H9 (cell line): ENCODE measurements at regions not wholly inside any gene's neighbourhood (a gene's known extent, or its start where the extent isn't known, plus 50 kb on each side); places are given as distances from the start of the nearest gene placed in this dataset.
A peak's percentile ranks its signal among the peaks of the same experiment; 100 is the strongest.

Source experiments
- DNase-seq: peaks from one replicate; pipeline ENCODE4 v3.0.0-alpha.2; 2017
- H2AFZ ChIP-seq: one replicate; pipeline ENCODE4 v1.6.1; 2013; ENCODE audit warnings: mild to moderate bottlenecking, low read length, control low read depth, moderate library complexity
- H2AK5ac ChIP-seq: 2 replicates; pipeline ENCODE4 v1.6.1; 2013; ENCODE audit warnings: low read length, control low read depth, mixed read lengths; ENCODE audit not compliant: insufficient read length
- H2BK120ac ChIP-seq: one replicate; pipeline ENCODE4 v1.6.1; 2013; ENCODE audit warnings: low read depth, mild to moderate bottlenecking, low read length, control low read depth, inconsistent platforms; ENCODE audit not compliant: poor library complexity, severe bottlenecking
- H2BK12ac ChIP-seq: 2 replicates; pipeline ENCODE4 v1.6.1; 2013; ENCODE audit warnings: low read length, control low read depth, mixed read lengths, low read depth; ENCODE audit not compliant: insufficient read length
- H2BK15ac ChIP-seq: 2 replicates; pipeline ENCODE4 v1.6.1; 2013; ENCODE audit warnings: low read depth, low read length, control low read depth
- H2BK20ac ChIP-seq: one replicate; pipeline ENCODE4 v1.6.1; 2013; ENCODE audit warnings: low read depth, mild to moderate bottlenecking, low read length, control low read depth, inconsistent platforms; ENCODE audit not compliant: poor library complexity, severe bottlenecking
- H2BK5ac ChIP-seq: 2 replicates; pipeline ENCODE4 v1.6.1; 2013; ENCODE audit warnings: low read length, control low read depth, mixed read lengths; ENCODE audit not compliant: insufficient read length
- H3K14ac ChIP-seq: 2 replicates; pipeline ENCODE4 v1.6.1; 2013; ENCODE audit warnings: low read length, control low read depth; ENCODE audit not compliant: insufficient read depth
- H3K18ac ChIP-seq: 2 replicates; pipeline ENCODE4 v1.6.1; 2013; ENCODE audit warnings: low read depth, mild to moderate bottlenecking, mixed read lengths, low read length, control low read depth; ENCODE audit not compliant: insufficient read length
- H3K23ac ChIP-seq: 2 replicates; pipeline ENCODE4 v1.6.1; 2013; ENCODE audit warnings: low read length, control low read depth, mixed read lengths, low read depth; ENCODE audit not compliant: insufficient read length
- H3K23me2 ChIP-seq: 2 replicates; pipeline ENCODE4 v1.6.1; 2013; ENCODE audit warnings: low read depth, mild to moderate bottlenecking, mixed read lengths, low read length, control low read depth; ENCODE audit not compliant: insufficient read length, poor library complexity, severe bottlenecking
- H3K27ac ChIP-seq: 2 replicates; pipeline ENCODE4 v1.5.1; 2013; ENCODE audit warnings: low read length, control low read depth, mixed read lengths, low read depth; ENCODE audit not compliant: insufficient read length
- H3K27me3 ChIP-seq: 2 replicates; pipeline ENCODE4 v1.6.1; 2013; ENCODE audit warnings: low read length, control low read depth, inconsistent platforms; ENCODE audit not compliant: insufficient read depth
- H3K4ac ChIP-seq: 2 replicates; pipeline ENCODE4 v1.6.1; 2013; ENCODE audit warnings: low read depth, mild to moderate bottlenecking, control low read depth, inconsistent platforms, low read length, moderate library complexity
- H3K4me1 ChIP-seq: 2 replicates; pipeline ENCODE4 v1.6.1; 2013; ENCODE audit warnings: low read length, control low read depth, inconsistent platforms; ENCODE audit not compliant: insufficient read depth
- H3K4me2 ChIP-seq: 2 replicates; pipeline ENCODE4 v1.6.1; 2013; ENCODE audit warnings: low read length, control low read depth, mixed read lengths; ENCODE audit not compliant: insufficient read length, insufficient read depth
- H3K56ac ChIP-seq: 2 replicates; pipeline ENCODE4 v1.6.1; 2013; ENCODE audit warnings: low read depth, mild to moderate bottlenecking, mixed read lengths, low read length, control low read depth; ENCODE audit not compliant: insufficient read length
- H3K79me1 ChIP-seq: 2 replicates; pipeline ENCODE4 v1.6.1; 2013; ENCODE audit warnings: low read depth, mild to moderate bottlenecking, moderate library complexity, low read length, control low read depth, inconsistent platforms; ENCODE audit not compliant: insufficient read depth, poor library complexity, severe bottlenecking
- H3K79me2 ChIP-seq: 2 replicates; pipeline ENCODE4 v1.6.1; 2013; ENCODE audit warnings: low read length, control low read depth, inconsistent platforms; ENCODE audit not compliant: insufficient read depth
- H3K9ac ChIP-seq: 2 replicates; pipeline ENCODE4 v1.6.1; 2013; ENCODE audit warnings: low read length, control low read depth, mixed read lengths; ENCODE audit not compliant: insufficient read length; ENCODE audit errors: extremely low read depth
- H3K9me3 ChIP-seq: one replicate; pipeline ENCODE4 v1.6.1; 2013; ENCODE audit warnings: low read depth, low read length, inconsistent platforms; ENCODE audit not compliant: control insufficient read depth
- H3T11ph ChIP-seq: one replicate; pipeline ENCODE4 v1.6.1; 2013; ENCODE audit warnings: mild to moderate bottlenecking, low read length, control low read depth, inconsistent platforms
- H4K20me1 ChIP-seq: one replicate; pipeline ENCODE4 v1.6.1; 2013; ENCODE audit not compliant: control insufficient read depth, insufficient read length, insufficient read depth
- H4K5ac ChIP-seq: 2 replicates; pipeline ENCODE4 v1.6.1; 2013; ENCODE audit warnings: low read depth, mild to moderate bottlenecking, mixed read lengths, low read length, control low read depth; ENCODE audit not compliant: insufficient read length
- H4K8ac ChIP-seq: replicated peaks from 2 replicates; pipeline ENCODE4 v1.6.1; 2013; ENCODE audit warnings: low read length, control low read depth, mixed read lengths, low read depth; ENCODE audit not compliant: insufficient read length
- H4K91ac ChIP-seq: 2 replicates; pipeline ENCODE4 v1.6.1; 2013; ENCODE audit warnings: low read depth, mild to moderate bottlenecking, moderate library complexity, mixed read lengths, low read length, control low read depth; ENCODE audit not compliant: insufficient read length
- H3K27ac Mint-ChIP-seq, 3 experiments: 2 replicates in 2 of 3; 3 replicates in 1 of 3; pipeline ENCODE4 v1.8.0; 2020 to 2021; ENCODE audit warnings: mixed read lengths in 3 of 3, mild to moderate bottlenecking in 1 of 3, moderate library complexity in 1 of 3
- H3K27me3 Mint-ChIP-seq: 2 replicates; pipeline ENCODE4 v1.8.0; 2021; ENCODE audit warnings: low read depth, mild to moderate bottlenecking, moderate library complexity, mixed read lengths
- H3K36me3 Mint-ChIP-seq, 3 experiments: 2 replicates in 2 of 3; 3 replicates in 1 of 3; pipeline ENCODE4 v1.8.0; 2020 to 2021; ENCODE audit warnings: low read depth in 3 of 3, mixed read lengths in 3 of 3; ENCODE audit not compliant: insufficient read depth in 1 of 3
- H3K4me1 Mint-ChIP-seq, 2 experiments: 2 replicates each; pipeline ENCODE4 v1.8.0; 2020; ENCODE audit warnings: mixed read lengths in 2 of 2
- H3K4me3 Mint-ChIP-seq, 2 experiments: 2 replicates in 1 of 2; 3 replicates in 1 of 2; pipeline ENCODE4 v1.8.0; 2020 to 2021; ENCODE audit warnings: mild to moderate bottlenecking in 2 of 2, mixed read lengths in 2 of 2, moderate library complexity in 1 of 2
- H3K9me3 Mint-ChIP-seq, 2 experiments: 2 replicates in 1 of 2; 3 replicates in 1 of 2; pipeline ENCODE4 v1.8.0; 2020; ENCODE audit warnings: mild to moderate bottlenecking in 2 of 2, mixed read lengths in 2 of 2, moderate library complexity in 1 of 2
- CTCF ChIP-seq: fragments of 200-600 bp; sonication (generic); conservative IDR thresholded peaks from 3 replicates; pipeline ENCODE4 v1.8.0; 2021; ENCODE audit warnings: antibody characterized with exemption, mild to moderate bottlenecking
- WGBS: extraction: QIAGEN DNeasy Blood & Tissue Kit; methylation state at CpG from one replicate; pipeline ENCODE4 v1.1.7; 2013; ENCODE audit warnings: missing lambda C conversion rate, low lambda C conversion rate, mixed read lengths; ENCODE audit not compliant: insufficient read length; ENCODE audit errors: extremely low coverage; 5-methylcytosine and 5-hydroxymethylcytosine counted together

GRCh38 chr3:39590806-39591205 lies 123.3 kb downstream of the MOBP start:
- Mint-ChIP-seq H3K4me1 (peaks cover 0 to 4% of the 10 kb centered on the region in 2 experiments; a peak in 2 of 4 replicates), H3K27ac (peak overlapping the region in 1 of 3 experiments; percentile 20; a peak in 1 of 7 replicates), H3K9me3 (peaks cover 0 to 4% of the 10 kb centered on the region in 2 experiments; a peak in 2 of 5 replicates), H3K27me3 (no peaks in the 10 kb centered on the region; the same call in 1 of the 2 replicates), H3K36me3 (no peaks in the 10 kb centered on the region; a peak in 1 of 7 replicates), H3K4me3 (no peak overlapping the region)
- no peak overlapping the region for H3T11ph ChIP-seq
- H3K14ac ChIP-seq, result no peak overlapping the region
- H4K8ac ChIP-seq, result no peak overlapping the region
- DNase-seq, result no peak
- no peak overlapping the region for H3K56ac ChIP-seq
- no peak overlapping the region for H3K23ac ChIP-seq
- H3K4ac ChIP-seq, result no peak overlapping the region
- no peaks in the 10 kb centered on the region for H3K9me3 ChIP-seq
- H4K5ac ChIP-seq, result no peak overlapping the region
- H2AK5ac ChIP-seq, result no peak overlapping the region
- no peak overlapping the region for H2BK20ac ChIP-seq
- H3K79me2 ChIP-seq, result no peaks in the 10 kb centered on the region
- H3K4me1 ChIP-seq, result no peaks in the 10 kb centered on the region
- no peak overlapping the region for H3K4me2 ChIP-seq
- no peak overlapping the region for H2BK5ac ChIP-seq
- H3K27ac ChIP-seq, result no peak overlapping the region
- H3K79me1 ChIP-seq, result no peaks in the 10 kb centered on the region
- H2BK15ac ChIP-seq, result no peak overlapping the region
- no peak overlapping the region for H2BK12ac ChIP-seq
- H3K23me2 ChIP-seq, result no peaks in the 10 kb centered on the region
- H3K9ac ChIP-seq, result no peak overlapping the region
- no peak overlapping the region for H3K18ac ChIP-seq
- no peak overlapping the region for H4K91ac ChIP-seq
- H2BK120ac ChIP-seq, result no peak overlapping the region
- no CpG with 5 or more reads among the region's 3 CpGs for WGBS
- no peaks in the 10 kb centered on the region for H4K20me1 ChIP-seq
- no peaks in the 10 kb centered on the region for H3K27me3 ChIP-seq
- TF ChIP-seq CTCF, result no peak
- H2AFZ ChIP-seq, result no peak overlapping the region
